ENCODE measurements at regions not wholly inside any gene's neighbourhood (a gene's known extent, or its start where the extent isn't known, plus 50 kb on each side); places are given as distances from the start of the nearest gene placed in this dataset.

DNA sequence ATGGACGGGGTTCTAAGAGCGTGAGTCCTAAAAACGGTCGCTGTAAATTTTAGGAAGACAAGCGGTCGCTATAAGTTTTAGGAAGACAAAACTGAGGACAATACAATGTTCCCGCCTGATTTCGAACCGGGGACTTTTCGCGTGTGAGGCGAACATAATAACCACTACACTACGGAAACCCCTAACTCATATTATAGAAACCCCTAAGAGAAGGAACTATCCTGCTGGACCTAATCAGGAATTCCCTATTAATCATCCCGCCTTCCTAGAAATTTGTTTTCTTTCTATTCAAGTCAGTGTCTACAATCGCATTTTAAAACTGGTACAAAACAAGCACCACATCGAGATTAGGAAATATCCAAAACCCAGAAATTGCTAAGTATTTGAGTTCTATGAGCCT is 183.8 kb downstream of the OR2B2 start:
- Histone ChIP-seq H3K36me3 (ENCODE audit: control insufficient read depth in 4 of 4, insufficient read depth in 3 of 4, low read depth in 1 of 4, low read length in 3 of 4) (no peaks in the 10 kb centered on the region), H3K27me3 (ENCODE audit: control insufficient read depth in 4 of 4, insufficient read depth in 4 of 4, low read length in 3 of 4) (peaks cover 0 to 7% (median 4%) of the 10 kb centered on the region in 4 donors), H3K9me3 (ENCODE audit: control insufficient read depth in 4 of 4, low read length in 3 of 4) (peaks cover 0 to 1% (median 0%) of the 10 kb centered on the region in 4 donors), H3K27ac (ENCODE audit: low read depth in 1 of 2, low read length in 2 of 2) (no peak overlapping the region), H3K9ac (ENCODE audit: low read depth in 1 of 2, low read length in 2 of 2) (no peak overlapping the region), H3K4me3 (ENCODE audit: low read depth in 1 of 3, low read length in 3 of 3) (no peak overlapping the region), H3K4me1 (ENCODE audit: control insufficient read depth in 4 of 4, insufficient read depth in 4 of 4, low read length in 3 of 4) (no peaks in the 10 kb centered on the region)
- TF ChIP-seq YY1 (IDR thresholded peaks at IDR 0.05): no peak
- TF ChIP-seq RAD21 (IDR thresholded peaks at IDR 0.05): no peak
- TF ChIP-seq EGR1 (IDR thresholded peaks at IDR 0.05; ENCODE audit: low read depth in 2 of 2): no peak
- TF ChIP-seq FOXA2 (IDR thresholded peaks at IDR 0.05): no peak
- TF ChIP-seq, protein P1, sequence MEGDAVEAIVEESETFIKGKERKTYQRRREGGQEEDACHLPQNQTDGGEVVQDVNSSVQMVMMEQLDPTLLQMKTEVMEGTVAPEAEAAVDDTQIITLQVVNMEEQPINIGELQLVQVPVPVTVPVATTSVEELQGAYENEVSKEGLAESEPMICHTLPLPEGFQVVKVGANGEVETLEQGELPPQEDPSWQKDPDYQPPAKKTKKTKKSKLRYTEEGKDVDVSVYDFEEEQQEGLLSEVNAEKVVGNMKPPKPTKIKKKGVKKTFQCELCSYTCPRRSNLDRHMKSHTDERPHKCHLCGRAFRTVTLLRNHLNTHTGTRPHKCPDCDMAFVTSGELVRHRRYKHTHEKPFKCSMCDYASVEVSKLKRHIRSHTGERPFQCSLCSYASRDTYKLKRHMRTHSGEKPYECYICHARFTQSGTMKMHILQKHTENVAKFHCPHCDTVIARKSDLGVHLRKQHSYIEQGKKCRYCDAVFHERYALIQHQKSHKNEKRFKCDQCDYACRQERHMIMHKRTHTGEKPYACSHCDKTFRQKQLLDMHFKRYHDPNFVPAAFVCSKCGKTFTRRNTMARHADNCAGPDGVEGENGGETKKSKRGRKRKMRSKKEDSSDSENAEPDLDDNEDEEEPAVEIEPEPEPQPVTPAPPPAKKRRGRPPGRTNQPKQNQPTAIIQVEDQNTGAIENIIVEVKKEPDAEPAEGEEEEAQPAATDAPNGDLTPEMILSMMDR (IDR thresholded peaks at IDR 0.05; ENCODE audit: low read depth, low read length, missing input control): no peak
- TF ChIP-seq, protein P2, sequence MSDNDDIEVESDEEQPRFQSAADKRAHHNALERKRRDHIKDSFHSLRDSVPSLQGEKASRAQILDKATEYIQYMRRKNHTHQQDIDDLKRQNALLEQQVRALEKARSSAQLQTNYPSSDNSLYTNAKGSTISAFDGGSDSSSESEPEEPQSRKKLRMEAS (IDR thresholded peaks at IDR 0.05): no peak
- TF ChIP-seq, protein P3, sequence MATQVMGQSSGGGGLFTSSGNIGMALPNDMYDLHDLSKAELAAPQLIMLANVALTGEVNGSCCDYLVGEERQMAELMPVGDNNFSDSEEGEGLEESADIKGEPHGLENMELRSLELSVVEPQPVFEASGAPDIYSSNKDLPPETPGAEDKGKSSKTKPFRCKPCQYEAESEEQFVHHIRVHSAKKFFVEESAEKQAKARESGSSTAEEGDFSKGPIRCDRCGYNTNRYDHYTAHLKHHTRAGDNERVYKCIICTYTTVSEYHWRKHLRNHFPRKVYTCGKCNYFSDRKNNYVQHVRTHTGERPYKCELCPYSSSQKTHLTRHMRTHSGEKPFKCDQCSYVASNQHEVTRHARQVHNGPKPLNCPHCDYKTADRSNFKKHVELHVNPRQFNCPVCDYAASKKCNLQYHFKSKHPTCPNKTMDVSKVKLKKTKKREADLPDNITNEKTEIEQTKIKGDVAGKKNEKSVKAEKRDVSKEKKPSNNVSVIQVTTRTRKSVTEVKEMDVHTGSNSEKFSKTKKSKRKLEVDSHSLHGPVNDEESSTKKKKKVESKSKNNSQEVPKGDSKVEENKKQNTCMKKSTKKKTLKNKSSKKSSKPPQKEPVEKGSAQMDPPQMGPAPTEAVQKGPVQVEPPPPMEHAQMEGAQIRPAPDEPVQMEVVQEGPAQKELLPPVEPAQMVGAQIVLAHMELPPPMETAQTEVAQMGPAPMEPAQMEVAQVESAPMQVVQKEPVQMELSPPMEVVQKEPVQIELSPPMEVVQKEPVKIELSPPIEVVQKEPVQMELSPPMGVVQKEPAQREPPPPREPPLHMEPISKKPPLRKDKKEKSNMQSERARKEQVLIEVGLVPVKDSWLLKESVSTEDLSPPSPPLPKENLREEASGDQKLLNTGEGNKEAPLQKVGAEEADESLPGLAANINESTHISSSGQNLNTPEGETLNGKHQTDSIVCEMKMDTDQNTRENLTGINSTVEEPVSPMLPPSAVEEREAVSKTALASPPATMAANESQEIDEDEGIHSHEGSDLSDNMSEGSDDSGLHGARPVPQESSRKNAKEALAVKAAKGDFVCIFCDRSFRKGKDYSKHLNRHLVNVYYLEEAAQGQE (IDR thresholded peaks at IDR 0.05): no peak
- TF ChIP-seq ZBTB33 (IDR thresholded peaks at IDR 0.05): no peak
- TF ChIP-seq GABPA (IDR thresholded peaks at IDR 0.05 in 1 of 2, conservative IDR thresholded peaks at IDR 0.05 in 1 of 2): no peak
- no peak for TF ChIP-seq FOXA1 (IDR thresholded peaks at IDR 0.05)
- TF ChIP-seq, protein P4, sequence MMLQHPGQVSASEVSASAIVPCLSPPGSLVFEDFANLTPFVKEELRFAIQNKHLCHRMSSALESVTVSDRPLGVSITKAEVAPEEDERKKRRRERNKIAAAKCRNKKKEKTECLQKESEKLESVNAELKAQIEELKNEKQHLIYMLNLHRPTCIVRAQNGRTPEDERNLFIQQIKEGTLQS (IDR thresholded peaks at IDR 0.05): no peak
- no peak for TF ChIP-seq TAF1 (conservative IDR thresholded peaks at IDR 0.05)
- no peak for TF ChIP-seq NR2F2 (IDR thresholded peaks at IDR 0.05)
- TF ChIP-seq HNF4A (conservative IDR thresholded peaks at IDR 0.05): no peak
- TF ChIP-seq RXRA (IDR thresholded peaks at IDR 0.05): no peak
- TF ChIP-seq JUND (IDR thresholded peaks at IDR 0.05): no peak
- DNase-seq (ENCODE audit: low spot score): no peak
- WGBS: 80% methylated on average over 16 of the region's 16 CpGs

- Histone ChIP-seq H3K27ac (ENCODE audit: low read depth in 1 of 2, low read length in 2 of 2) (no peak overlapping the region), H3K36me3 (ENCODE audit: control insufficient read depth in 4 of 4, insufficient read depth in 3 of 4, low read depth in 1 of 4, low read length in 3 of 4) (no peaks in the 10 kb centered on the region), H3K27me3 (ENCODE audit: control insufficient read depth in 4 of 4, insufficient read depth in 4 of 4, low read length in 3 of 4) (peaks cover 0 to 11% (median 4%) of the 10 kb centered on the region in 4 donors), H3K4me3 (ENCODE audit: low read depth in 1 of 3, low read length in 3 of 3) (no peak overlapping the region), H3K9ac (ENCODE audit: low read depth in 1 of 2, low read length in 2 of 2) (no peak overlapping the region), H3K9me3 (ENCODE audit: control insufficient read depth in 4 of 4, low read length in 3 of 4) (no peaks in the 10 kb centered on the region), H3K4me1 (ENCODE audit: control insufficient read depth in 4 of 4, insufficient read depth in 4 of 4, low read length in 3 of 4) (no peaks in the 10 kb centered on the region)
- DNase-seq (ENCODE audit: low spot score): no peak
- 52% methylated on average over 10 of the region's 10 CpGs for WGBS
- TF ChIP-seq FOXA2 (IDR thresholded peaks at IDR 0.05) (no peak), YY1 (IDR thresholded peaks at IDR 0.05) (no peak), RAD21 (IDR thresholded peaks at IDR 0.05) (no peak), JUND (IDR thresholded peaks at IDR 0.05) (no peak), ZBTB33 (IDR thresholded peaks at IDR 0.05) (no peak), TAF1 (conservative IDR thresholded peaks at IDR 0.05) (no peak), HNF4A (conservative IDR thresholded peaks at IDR 0.05) (no peak), EGR1 (IDR thresholded peaks at IDR 0.05; ENCODE audit: low read depth in 2 of 2) (no peak), NR2F2 (IDR thresholded peaks at IDR 0.05) (no peak)
- TF ChIP-seq, protein P3 (IDR thresholded peaks at IDR 0.05): no peak
- TF ChIP-seq, protein P2 (IDR thresholded peaks at IDR 0.05): no peak
Observed at GRCh38 chr6:27726619-27727023, 185.6 kb downstream of the OR2B2 start.
